ENCODE measurements at regions not wholly inside any gene's neighbourhood (a gene's known extent, or its start where the extent isn't known, plus 50 kb on each side); places are given as distances from the start of the nearest gene placed in this dataset.

DNA sequence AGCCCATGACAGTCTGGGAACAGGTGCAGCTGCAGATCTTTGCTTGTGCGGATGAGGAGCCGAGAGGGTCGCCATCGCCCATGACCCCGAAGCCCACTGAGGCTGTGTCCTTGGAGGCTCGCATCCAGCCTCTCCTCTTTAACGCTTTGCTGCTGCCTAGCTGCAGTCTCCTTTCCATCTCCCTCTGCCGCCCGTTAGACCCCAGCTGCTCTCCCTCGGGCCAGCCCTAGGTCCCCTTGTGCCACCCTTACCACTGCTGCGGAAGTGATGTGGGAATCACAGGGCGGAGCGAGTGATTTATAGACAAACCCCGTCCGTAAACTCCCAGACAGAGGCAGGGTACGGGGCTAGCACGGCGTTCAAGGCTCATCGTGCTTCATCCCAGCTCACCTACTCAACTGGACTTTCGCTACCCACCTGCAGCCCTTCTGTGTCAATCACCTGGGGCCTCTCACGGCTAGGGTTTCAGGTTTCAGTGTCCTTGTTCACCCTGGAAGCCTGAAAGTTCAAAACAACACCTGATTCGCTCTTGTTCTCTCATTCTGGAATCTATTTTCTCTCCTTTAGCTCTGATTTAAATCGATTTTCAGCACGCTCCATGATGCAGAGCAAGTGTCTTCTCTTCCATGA, 76.1 kb downstream of the PAX1 start:
- DNase-seq: peak; percentile 45
- no peak overlapping the region for H3K4me3 ChIP-seq (ENCODE audit: insufficient read depth, low read depth, low read length)
- H3K27me3 ChIP-seq (ENCODE audit: control insufficient read depth, insufficient read depth, low read length): no peaks in the 10 kb centered on the region
- H3K36me3 ChIP-seq (replicated peaks; ENCODE audit: control insufficient read depth, insufficient read depth, low read length): no peaks in the 10 kb centered on the region

DNA sequence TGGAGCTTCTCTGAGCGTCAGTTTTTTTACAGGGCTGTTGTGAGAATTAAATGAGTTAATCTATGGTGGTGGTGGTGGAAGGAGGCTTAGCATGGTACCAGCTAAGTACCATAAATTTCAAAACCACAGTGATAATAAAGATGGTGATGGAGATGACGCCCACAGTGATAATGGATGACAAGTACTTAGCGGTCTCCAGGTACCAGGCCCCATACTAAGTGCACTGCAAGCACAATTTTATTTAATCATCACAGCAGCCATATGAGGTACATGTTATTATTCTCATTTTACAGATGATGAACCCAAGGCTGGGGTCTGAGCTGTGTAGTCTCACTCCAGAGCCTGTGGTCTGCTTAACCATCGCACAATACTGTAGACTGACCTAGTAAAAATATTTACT, 75.1 kb downstream of the PAX1 start:
- DNase-seq: no peak
- Histone ChIP-seq H3K4me3 (ENCODE audit: insufficient read depth, low read depth, low read length) (no peak overlapping the region), H3K36me3 (replicated peaks; ENCODE audit: control insufficient read depth, insufficient read depth, low read length) (no peaks in the 10 kb centered on the region), H3K27me3 (ENCODE audit: control insufficient read depth, insufficient read depth, low read length) (no peaks in the 10 kb centered on the region)
